ENCODE measurements at regions not wholly inside any gene's neighbourhood (a gene's known extent, or its start where the extent isn't known, plus 50 kb on each side); places are given as distances from the start of the nearest gene placed in this dataset.

- TF ChIP-seq CTCF (IDR thresholded peaks at IDR 0.05) (no peak), POLR2A (IDR thresholded peaks at IDR 0.05) (no peak)
Observed at GRCh38 chr18:63069496-63069895, 250.1 kb downstream of the BCL2 start.
